H1 (cell line): ENCODE measurements at regions not wholly inside any gene's neighbourhood (a gene's known extent, or its start where the extent isn't known, plus 50 kb on each side); places are given as distances from the start of the nearest gene placed in this dataset.

ENCODE experiments used
- CHD2 ChIP-seq: IDR thresholded peaks from 2 replicates; pipeline ENCODE4 v1.6.1; 2012; ENCODE audit warnings: low read length, improper control_type of control experiment
- CTCF ChIP-seq, 3 experiments: IDR thresholded peaks; 1 replicate in 2 of 3; 2 replicates in 1 of 3; pipeline versions ENCODE4 v1.5.1 to v1.6.1; 2011; ENCODE audit warnings: low read length in 3 of 3, mild to moderate bottlenecking in 3 of 3, inconsistent platforms in 2 of 3, low read depth in 1 of 3, moderate library complexity in 1 of 3; ENCODE audit not compliant: insufficient read depth in 1 of 3; ENCODE audit errors: control extremely low read depth in 1 of 3
- EGR1 ChIP-seq: IDR thresholded peaks from 2 replicates; pipeline ENCODE4 v1.6.1; 2011; ENCODE audit warnings: low read depth, low read length, borderline replicate concordance
- GABPA ChIP-seq: IDR thresholded peaks from 2 replicates; pipeline ENCODE4 v1.6.1; 2011; ENCODE audit warnings: mild to moderate bottlenecking, low read length, moderate library complexity, borderline replicate concordance; ENCODE audit not compliant: insufficient read depth
- JUND ChIP-seq: IDR thresholded peaks from 2 replicates; pipeline ENCODE4 v1.6.1; 2011; ENCODE audit warnings: mild to moderate bottlenecking, improper control_type of control experiment, low read length
- KDM5A ChIP-seq: fragments of 200-600 bp; IDR thresholded peaks from 2 replicates; pipeline ENCODE4 v1.7.1; 2012; ENCODE audit warnings: mild to moderate bottlenecking, low read length, inconsistent platforms, mixed read lengths
- POLR2A ChIP-seq, 2 experiments: IDR thresholded peaks; 1 replicate in 1 of 2; 2 replicates in 1 of 2; pipeline ENCODE4 v1.6.1; 2011; ENCODE audit warnings: low read depth in 2 of 2, low read length in 2 of 2, mild to moderate bottlenecking in 2 of 2; ENCODE audit errors: control extremely low read depth in 1 of 2
- POLR2AphosphoS5 ChIP-seq: IDR thresholded peaks from 2 replicates; pipeline ENCODE4 v1.6.1; 2011; ENCODE audit warnings: low read depth, low read length
- RNF2 ChIP-seq: fragments of 200-900, 300-1000 bp; sonication (generic); IDR thresholded peaks from 2 replicates; pipeline ENCODE4 v1.7.1; 2016; ENCODE audit warnings: borderline replicate concordance, low read depth, mild to moderate bottlenecking, antibody characterized with exemption, low read length; ENCODE audit not compliant: poor library complexity, severe bottlenecking; ENCODE audit errors: missing control alignments
- SP1 ChIP-seq: IDR thresholded peaks from 2 replicates; pipeline ENCODE4 v1.6.1; 2011; ENCODE audit warnings: low read depth, low read length
- TAF1 ChIP-seq: IDR thresholded peaks from 2 replicates; pipeline ENCODE4 v1.6.1; 2011; ENCODE audit warnings: mild to moderate bottlenecking, low read depth, low read length
- TEAD4 ChIP-seq: IDR thresholded peaks from 2 replicates; pipeline ENCODE4 v1.6.1; 2012; ENCODE audit warnings: low read depth, low read length, inconsistent platforms, mixed read lengths
- YY1 ChIP-seq: IDR thresholded peaks from 2 replicates; pipeline ENCODE4 v1.6.1; 2011; ENCODE audit warnings: low read depth, mild to moderate bottlenecking, low read length

GRCh38 chr17:64772845-64773299, 110.8 kb upstream of the SMURF2 start:
- TF ChIP-seq TAF1, result no peak
- no peak for TF ChIP-seq CTCF (IDR thresholded peaks at IDR 0.05; ENCODE audit: control extremely low read depth in 1 of 3, insufficient read depth in 1 of 3, low read depth in 1 of 3, low read length in 3 of 3)
- no peak for TF ChIP-seq POLR2AphosphoS5
- no peak for TF ChIP-seq TEAD4
- no peak for TF ChIP-seq KDM5A
- TF ChIP-seq EGR1, result no peak
- no peak for TF ChIP-seq RNF2
- no peak for TF ChIP-seq YY1
- TF ChIP-seq SP1, result no peak
- no peak for TF ChIP-seq POLR2A (IDR thresholded peaks at IDR 0.05; ENCODE audit: control extremely low read depth in 1 of 2, low read depth in 2 of 2, low read length in 2 of 2)
- TF ChIP-seq CHD2, result no peak
- no peak for TF ChIP-seq JUND
- no peak for TF ChIP-seq GABPA
